GM21737 (cell line): ENCODE measurements at regions not wholly inside any gene's neighbourhood (a gene's known extent, or its start where the extent isn't known, plus 50 kb on each side); places are given as distances from the start of the nearest gene placed in this dataset.
"Not testable (repeated sequence)": the region's sequence is repeated elsewhere in the genome, so short reads cannot be mapped to it uniquely, and the experiment has no call there.

ENCODE experiments used
- ATAC-seq: cut with Tn5 transposase; IDR thresholded peaks from one replicate; pipeline ENCODE4 v1.9.1; 2021; ENCODE audit warnings: mild to moderate bottlenecking, moderate library complexity; ENCODE audit not compliant: unreplicated experiment

DNA sequence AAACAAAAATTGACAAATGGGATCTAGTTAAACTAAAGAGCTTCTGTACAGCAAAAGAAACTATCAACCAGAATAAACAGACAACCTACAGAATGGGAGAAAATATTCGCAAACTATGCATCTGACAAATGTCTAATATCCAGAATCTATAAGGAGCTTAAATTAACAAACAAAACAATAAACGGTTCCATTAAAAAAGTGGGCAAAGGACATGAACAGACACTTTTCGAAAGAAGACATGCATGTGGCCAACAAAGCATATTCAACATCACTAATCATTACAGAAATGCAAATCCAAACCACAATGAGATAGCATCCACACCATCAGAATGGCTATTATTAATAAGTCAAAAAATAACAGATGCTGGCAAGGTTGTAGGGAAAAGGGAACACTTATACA lies 50.5 kb upstream of the MED13L start:
- not testable (repeated sequence) for ATAC-seq

- ATAC-seq, result no peak
These were observed 54.4 kb upstream of the MED13L start for GRCh38 chr12:116331876-116332275.

- ATAC-seq, result no peak
These were observed 55.4 kb upstream of the MED13L start for GRCh38 chr12:116332705-116333380.

DNA sequence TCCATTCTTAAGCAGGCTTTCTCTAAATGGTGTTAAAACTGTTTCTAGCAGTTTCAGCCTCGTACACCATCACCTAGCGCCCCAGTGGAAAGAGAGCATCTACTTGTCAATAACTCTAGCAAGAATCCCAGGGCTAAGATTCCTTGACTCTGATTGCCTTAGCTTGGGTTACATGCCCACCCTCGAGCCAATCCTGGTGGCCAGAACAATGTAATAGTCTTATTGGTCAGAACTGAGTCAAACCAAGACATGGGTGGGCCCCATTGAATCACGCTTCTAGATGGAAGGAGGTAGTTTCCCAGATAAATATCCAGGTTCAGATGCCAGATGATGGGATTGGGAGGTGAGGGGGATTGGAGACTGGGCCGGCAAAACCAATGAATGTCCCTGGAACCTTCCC lies 55.9 kb upstream of the MED13L start:
- ATAC-seq, result no peak

GRCh38 chr12:116336542-116337065 lies 59.1 kb upstream of the MED13L start:
- peak; percentile 76 for ATAC-seq

DNA sequence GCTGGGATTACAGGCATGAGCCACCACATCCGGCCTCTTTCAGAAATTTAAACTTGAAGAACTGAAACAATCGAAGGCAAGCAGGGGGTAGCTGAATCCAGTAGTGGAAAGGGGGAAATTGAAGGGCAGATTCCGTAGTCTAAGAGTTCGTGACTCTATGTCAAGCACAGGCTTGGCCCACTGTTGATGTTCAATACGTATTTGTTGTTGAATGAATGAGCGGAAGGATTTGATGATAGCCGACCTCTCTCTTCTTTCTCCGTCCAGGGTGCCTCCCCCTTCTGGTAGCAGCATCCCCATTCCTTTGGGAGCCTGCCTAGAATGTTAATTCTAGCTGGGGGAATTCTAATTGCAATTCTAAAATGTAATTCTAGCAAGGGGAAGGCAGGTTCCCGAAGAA lies 59.8 kb upstream of the MED13L start:
- no peak for ATAC-seq

DNA sequence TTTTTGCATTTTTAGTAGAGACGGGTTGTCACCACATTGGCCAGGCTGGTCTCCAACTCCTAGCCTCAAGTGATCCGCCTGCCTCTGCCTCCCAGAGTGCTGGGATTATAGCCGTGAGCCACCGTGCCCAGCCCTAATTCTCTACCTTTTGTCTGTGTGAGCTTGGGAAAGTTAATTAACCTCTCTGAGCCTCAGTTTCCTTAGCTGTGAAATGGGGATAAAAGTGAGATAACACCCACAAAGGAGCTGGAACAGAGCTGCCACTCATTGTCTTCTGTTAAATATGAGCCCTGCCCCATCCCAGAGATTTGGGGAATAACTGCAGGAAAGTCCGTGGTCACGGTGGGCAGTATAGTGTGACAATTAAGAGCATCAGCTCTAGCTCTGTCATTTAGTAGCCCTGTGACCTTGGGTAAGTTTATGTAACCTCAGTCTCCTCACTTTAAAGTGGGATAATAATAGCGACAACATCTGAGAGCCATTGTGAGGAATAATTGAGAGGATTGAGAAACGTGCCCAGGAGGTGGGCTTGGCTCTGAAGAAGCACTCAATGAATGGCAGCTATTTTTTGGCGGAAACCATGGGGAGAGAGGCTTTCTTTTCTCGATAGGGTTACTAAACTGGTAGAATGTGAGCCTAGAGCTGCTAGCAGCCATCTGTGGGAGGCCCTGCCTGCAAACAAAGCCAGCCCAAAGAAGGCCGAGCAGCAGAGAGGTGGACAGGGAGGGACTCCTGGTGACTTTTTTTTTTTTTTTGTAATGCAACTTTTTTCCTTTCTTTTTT lies 60.8 kb upstream of the MED13L start:
- ATAC-seq, result no peak

DNA sequence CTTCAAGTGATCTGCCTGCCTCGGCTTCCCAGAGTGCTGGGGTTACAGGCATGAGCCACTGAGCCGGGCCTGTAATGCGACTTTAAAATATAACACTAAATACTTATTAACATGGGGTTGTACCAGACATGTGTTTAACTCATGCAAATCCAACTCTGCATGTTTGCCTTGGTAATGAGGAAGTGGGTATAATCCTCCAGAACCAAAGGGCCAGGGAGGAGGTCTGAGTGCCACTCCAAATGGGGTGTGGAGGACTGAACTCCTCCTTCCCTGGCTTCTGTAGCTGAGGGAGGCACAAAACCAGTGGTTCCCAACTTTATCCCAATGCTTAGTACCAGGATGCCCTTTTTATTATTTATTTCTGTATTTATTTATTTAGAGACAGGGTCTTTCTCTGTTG lies 61.6 kb upstream of the MED13L start:
- no peak for ATAC-seq

DNA sequence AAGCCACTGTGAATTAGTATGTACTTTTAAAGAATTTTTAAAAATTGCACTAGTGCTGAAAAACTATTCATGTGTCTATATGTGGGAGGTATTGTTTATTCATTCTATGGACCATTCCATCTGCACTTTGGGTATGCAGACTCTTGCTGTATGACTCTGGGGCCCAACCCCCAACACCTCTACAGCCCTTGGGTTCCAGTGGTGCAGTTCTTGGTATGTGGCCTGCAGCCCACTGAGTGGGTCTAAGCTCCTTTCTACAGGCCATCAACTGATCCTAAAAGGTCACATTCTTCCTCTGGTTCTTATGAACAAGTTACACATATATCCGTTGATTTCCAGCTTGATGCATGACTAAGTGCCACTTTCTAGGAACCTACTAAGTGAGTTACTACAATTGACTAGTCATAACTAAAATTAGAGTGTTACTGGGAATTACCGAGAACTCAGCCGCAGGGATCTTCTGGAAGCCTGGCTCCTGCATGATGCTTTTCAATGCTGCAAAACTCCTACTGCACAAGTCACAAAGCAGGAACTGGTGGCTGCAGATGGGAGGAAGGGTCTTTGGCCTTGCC lies 62.4 kb upstream of the MED13L start:
- no peak for ATAC-seq

DNA sequence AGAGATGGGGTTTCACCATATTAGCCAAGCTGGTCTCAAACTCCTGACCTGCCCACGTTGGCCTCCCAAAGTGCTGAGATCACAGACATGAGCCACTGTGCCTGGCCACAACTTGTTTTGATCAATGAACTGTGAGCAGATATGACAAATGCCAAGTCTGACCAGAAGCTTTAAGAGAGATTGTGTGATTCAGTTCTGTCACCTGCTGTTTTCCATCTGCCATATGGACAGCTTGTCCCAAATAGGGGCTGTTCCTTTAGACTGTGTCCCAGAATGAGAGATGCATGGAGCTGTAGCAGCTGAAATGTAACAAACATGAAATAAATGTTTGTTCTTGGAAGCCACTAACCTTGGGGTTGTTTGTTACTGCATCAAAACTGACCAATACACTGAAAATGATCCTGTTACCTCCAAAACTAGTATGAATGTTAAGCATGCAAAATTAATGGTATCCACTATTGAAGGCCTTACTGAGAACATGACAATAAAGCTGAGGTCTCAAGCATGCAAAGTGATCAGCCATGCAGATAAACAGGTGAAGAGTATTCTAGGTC lies 65.9 kb upstream of the MED13L start:
- no peak for ATAC-seq

DNA sequence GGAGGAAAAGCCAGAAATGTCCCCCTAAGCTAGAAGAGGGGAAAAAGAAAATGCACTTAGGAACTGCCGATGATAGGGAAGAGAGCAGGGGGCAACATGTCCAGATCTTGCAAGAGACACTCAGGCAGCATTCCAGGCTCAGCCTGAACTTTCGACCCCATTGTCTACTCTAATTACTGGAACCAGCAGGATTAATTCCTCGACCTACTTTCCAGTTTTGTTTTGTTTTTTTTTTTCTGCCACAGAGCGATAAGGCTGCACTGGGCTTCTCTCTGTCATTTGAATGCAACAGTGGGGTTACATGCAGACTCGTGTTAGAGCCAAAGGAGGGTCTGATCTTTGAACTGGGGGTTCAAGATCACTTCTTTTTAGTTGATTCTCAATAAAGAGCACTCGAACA lies 68.7 kb upstream of the MED13L start:
- ATAC-seq, result no peak

DNA sequence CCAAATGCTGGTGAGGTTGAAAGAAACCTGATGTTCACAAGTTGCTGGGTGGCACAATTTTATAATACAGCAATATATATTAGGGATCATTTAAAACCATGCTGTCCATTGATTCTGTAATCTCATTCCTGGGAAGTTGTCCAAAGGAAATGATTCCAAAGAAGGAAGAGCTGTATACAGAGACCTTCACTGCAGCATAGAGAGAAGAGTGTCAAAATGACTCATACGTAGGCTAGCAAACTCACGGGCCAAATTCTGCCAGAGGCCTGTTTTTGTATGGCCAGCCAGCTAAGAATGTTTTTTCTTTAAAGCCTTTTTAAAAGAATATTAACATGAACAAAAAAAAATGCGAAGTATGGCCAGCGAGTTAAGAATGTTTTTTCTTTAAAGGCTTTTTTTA lies 69.2 kb upstream of the MED13L start:
- no peak for ATAC-seq

GRCh38 chr12:116347265-116347664 lies 69.8 kb upstream of the MED13L start:
- no peak for ATAC-seq

DNA sequence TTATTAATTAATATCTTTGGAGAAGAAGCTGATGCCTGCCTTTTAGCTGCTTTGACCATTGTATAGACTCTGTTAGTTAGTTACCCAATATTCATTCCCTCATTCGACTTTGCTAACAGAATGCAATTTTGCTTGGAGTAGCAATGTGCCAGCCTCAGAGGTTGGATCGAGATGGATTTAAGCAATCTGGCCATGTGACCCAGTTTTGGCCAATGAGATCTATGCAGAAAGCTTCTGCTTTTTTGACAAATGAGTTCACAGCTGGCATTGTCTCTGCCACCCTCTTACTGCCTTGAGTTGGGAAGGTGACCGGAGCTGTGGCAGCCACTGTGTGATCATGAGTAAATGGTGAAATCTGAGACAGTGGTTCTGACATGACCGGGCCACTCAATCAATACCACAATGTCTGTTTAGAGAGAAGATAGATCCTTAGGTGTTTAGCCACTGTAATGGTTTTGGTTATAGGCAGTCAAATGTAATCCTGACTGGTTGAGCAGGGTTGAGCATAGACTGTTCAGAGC lies 74.9 kb upstream of the MED13L start:
- no peak for ATAC-seq

DNA sequence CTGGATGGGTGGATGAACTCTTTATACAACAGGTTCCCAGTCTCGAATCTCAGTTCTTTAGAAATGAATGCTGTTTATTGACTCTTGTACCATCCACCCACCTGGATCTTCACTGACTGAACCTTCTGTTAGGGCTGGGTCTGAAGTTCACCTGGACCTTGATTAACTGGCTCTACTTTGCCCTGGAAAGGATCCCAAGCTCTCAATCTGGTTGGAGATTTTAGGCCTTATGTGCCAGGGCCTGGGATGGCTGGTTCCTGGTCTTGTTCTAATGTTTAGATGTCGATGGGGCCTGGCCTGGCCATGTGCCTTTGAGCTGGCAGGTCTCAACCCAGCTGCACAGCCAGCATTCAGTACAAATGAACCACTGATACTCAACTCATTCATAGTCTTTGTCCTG lies 76.5 kb upstream of the MED13L start:
- no peak for ATAC-seq

- no peak for ATAC-seq
These were observed 77.0 kb upstream of the MED13L start for GRCh38 chr12:116354534-116354933.

- no peak for ATAC-seq
These were observed 77.7 kb upstream of the MED13L start for GRCh38 chr12:116354950-116355783.

DNA sequence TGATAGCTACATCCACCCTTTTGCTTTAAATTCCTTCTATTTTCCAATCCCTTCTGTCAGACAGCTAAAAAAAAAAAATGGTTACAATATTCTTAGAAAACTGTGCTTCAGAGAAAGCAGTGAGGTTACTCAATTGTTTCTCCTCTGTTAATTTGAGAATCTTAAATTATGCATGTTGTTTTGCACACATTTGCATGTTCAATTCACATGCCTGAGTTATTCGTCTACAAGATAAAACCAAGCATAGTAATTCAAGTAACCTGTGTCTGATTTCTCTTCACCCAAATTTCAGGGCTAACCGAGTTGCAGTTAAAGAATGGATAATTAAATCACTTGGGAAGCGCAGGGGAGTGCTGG lies 81.0 kb upstream of the MED13L start:
- no peak for ATAC-seq

DNA sequence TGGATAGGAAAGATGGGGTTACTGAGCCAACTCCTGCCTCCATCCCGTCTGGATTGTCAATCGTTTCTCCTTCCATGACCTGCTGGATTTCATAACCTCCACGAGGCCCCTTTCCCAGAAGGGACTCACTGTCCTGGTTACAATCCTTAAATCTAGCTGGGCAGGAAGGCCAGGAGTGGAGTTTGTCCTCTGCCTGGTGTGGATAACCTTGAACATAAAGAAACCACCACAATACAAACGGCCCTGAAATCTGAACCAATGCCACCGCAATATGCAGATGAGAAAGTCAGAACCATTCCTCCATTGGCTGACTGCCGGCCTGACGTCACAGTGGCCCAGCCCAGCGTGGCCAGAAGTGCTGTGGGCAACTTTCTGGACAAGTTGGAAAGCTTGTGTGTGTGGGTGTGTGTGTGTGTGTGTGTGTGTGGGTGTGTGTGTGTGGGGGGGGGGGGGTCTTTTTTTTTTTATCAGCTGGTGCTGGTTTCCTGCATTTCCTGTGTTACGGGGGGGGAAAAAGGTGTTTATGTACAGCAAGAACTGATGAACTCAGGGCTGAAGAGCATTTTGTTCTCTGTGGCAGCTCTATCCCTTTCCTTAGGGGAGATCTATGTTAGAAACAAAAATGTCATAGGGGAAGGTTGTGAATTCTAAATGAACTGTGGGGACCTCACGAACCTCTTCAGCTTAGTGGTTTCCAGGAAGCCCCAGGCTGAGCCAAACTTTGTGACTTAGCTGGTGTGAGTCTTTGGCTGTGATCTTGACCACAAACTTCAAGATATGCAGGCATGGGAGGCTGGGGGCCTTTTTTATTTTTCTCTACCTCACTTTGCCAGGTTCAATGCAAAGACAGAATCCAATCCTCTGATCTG lies 81.6 kb upstream of the MED13L start:
- peak; percentile 79 for ATAC-seq
